Epithelial cell of esophagus (primary cell): ENCODE measurements at regions not wholly inside any gene's neighbourhood (a gene's known extent, or its start where the extent isn't known, plus 50 kb on each side); places are given as distances from the start of the nearest gene placed in this dataset.
A peak's percentile ranks its signal among the peaks of the same experiment; 100 is the strongest.

Source experiments
- DNase-seq: peaks from one replicate; pipeline ENCODE4 v3.0.0; 2010; ENCODE audit warnings: low read depth
- H3K4me3 ChIP-seq: 2 replicates; pipeline ENCODE4 v1.5.1; 2011; ENCODE audit warnings: mild to moderate bottlenecking, low read length, control low read depth
- CTCF ChIP-seq: IDR thresholded peaks from 2 replicates; pipeline ENCODE4 v1.5.1; 2011; ENCODE audit warnings: low read depth, mild to moderate bottlenecking, low read length, control low read depth, inconsistent platforms; ENCODE audit not compliant: insufficient read depth; ENCODE audit errors: missing control alignments

- DNase-seq, result no peak
- no peak for TF ChIP-seq CTCF
- H3K4me3 ChIP-seq, result no peak overlapping the region
These were observed 609.1 kb upstream of the USP24 start for GRCh38 chr1:55824251-55824640.

DNA sequence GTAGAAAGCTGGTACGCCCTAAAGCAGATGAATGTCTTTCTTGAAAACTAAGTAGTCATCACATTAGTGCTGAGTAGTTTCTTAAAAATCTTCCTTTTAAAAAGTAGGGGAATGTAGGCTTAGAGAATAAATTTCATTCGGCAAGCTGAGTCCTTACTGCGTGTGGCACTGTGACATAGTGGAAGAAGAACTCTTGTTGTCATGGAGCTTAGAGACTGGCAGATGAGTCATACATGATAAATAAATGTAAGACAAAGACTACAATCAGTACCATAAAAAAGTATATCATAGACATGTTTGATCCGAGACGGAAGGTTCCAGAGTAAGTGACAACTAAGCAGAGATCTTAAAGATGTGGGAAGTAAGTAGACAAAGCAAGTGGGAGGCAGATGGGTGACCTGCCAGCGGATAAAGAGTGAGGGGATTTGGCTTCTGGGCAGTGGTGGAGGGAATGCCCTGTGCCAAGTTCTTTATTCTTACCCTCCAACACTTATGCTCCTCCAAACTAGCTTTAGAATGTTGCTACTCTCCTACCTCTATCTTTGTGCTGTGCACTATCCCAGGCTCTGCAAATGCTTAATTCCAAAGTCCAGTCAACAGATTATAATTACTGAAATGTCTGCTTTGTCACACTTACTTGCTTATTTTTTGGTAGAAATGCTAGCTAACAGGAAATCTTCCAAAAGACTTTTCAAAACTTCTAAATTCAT lies 608.5 kb upstream of the USP24 start:
- peak; percentile 13 for DNase-seq

DNA sequence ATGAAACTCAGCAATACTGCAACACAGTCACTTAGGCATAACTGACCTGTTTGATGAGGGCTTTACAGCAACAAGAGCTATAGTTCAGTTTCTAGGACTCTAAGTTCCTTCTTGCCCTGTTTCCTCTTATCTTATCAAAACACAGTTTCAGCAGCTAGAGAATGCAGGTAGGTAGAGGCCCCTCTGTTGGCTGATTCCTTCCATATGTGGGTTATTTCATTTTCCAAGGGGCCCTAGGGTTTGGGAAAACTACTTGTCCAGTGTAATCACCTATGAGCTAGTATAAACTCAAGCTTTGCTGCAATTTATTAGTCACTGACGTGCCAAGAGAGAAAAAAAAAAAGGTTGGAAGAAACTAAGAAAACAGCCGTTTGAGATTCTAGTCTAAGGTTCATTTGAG lies 607.7 kb upstream of the USP24 start:
- H3K4me3 ChIP-seq, result no peak overlapping the region
- no peak for DNase-seq
- no peak for TF ChIP-seq CTCF

More for the DNA sequence above, 608.5 kb upstream of the USP24 start:
- no peak overlapping the region for H3K4me3 ChIP-seq
- TF ChIP-seq CTCF, result no peak

- no peak for TF ChIP-seq CTCF
- no peak overlapping the region for H3K4me3 ChIP-seq
- DNase-seq, result no peak
These were observed 606.1 kb upstream of the USP24 start for GRCh38 chr1:55821234-55821633.

DNA sequence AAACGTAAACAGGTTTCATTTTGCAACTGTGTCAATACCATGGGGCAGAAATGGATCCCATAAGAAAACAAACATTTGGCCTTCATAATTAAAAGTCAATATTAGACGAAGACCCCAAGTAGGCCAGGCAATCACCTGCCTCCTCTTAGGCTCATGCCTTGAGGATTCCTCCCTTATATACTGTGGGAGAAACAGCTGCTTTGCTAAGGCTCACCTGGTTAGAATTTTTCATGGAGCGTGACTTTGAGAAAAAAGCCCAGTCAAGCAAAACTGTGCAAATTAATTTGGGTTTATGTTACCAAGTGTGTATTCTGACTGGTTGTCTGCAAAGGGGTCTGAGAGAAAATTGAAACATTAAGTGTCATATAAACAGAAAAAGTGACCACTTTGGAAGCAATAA lies 605.3 kb upstream of the USP24 start:
- no peak for TF ChIP-seq CTCF
- no peak overlapping the region for H3K4me3 ChIP-seq
- no peak for DNase-seq

DNA sequence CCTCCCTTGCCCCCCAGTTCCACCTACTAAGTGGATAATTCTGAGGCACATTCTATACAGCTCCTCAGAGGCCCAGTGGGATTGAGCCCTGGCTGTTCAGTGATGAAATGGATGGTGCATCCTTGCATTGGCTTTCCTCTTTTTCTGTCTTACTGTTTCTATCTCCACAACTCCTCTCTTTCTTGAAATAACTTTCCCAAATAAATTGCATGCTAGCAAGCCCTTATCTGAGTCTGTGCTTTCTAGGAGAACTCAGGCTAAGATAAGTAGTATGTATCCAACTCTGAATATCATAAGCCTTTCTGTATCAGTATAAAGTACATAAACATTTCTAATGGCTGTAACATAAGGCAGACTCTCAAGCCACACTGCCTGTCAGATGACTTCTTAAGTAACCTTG lies 603.8 kb upstream of the USP24 start:
- TF ChIP-seq CTCF, result no peak
- H3K4me3 ChIP-seq, result no peak overlapping the region
- DNase-seq, result no peak
